HCT116 (cell line): ENCODE measurements at regions not wholly inside any gene's neighbourhood (a gene's known extent, or its start where the extent isn't known, plus 50 kb on each side); places are given as distances from the start of the nearest gene placed in this dataset.

Experiments
- CTCF ChIP-seq, 3 experiments: fragments of 200-600 bp in 1 of 3; sonication (generic) in 1 of 3; IDR thresholded peaks in 2 of 3; conservative IDR thresholded peaks in 1 of 3; 2 replicates each; pipeline ENCODE4 v1.5.1; 2012 to 2017; ENCODE audit warnings: low read depth in 2 of 3, low read length in 2 of 3, antibody characterized with exemption in 1 of 3, borderline replicate concordance in 1 of 3, control low read depth in 1 of 3, mild to moderate bottlenecking in 1 of 3, mixed read lengths in 1 of 3, mixed run types in 1 of 3, moderate library complexity in 1 of 3; ENCODE audit not compliant: insufficient read depth in 1 of 3
- EGR1 ChIP-seq: IDR thresholded peaks from 2 replicates; pipeline ENCODE4 v1.6.1; 2012; ENCODE audit warnings: low read depth
- POLR2A ChIP-seq: IDR thresholded peaks from 2 replicates; pipeline ENCODE4 v1.7.0; 2011; ENCODE audit warnings: borderline replicate concordance; ENCODE audit not compliant: insufficient read depth, insufficient read length; ENCODE audit errors: extremely low read depth
- POLR2AphosphoS5 ChIP-seq: IDR thresholded peaks from 2 replicates; pipeline ENCODE4 v1.6.1; 2011; ENCODE audit warnings: mild to moderate bottlenecking, low read depth, low read length, moderate library complexity
- YY1 ChIP-seq: IDR thresholded peaks from 2 replicates; pipeline ENCODE4 v1.6.1; 2011; ENCODE audit warnings: low read length, low read depth, moderate library complexity, mild to moderate bottlenecking; ENCODE audit not compliant: insufficient replicate concordance; ENCODE audit errors: extremely low read depth
- ZNF274 ChIP-seq: fragments of 200-500 bp; sonication (Bioruptor generic); IDR thresholded peaks from 2 replicates; pipeline ENCODE4 v1.6.1; 2014; ENCODE audit warnings: mild to moderate bottlenecking, low read depth, low read length, inconsistent platforms
- TF ChIP-seq, protein P1 (sequence below): IDR thresholded peaks from 2 replicates; pipeline ENCODE4 v1.6.1; 2012

DNA sequence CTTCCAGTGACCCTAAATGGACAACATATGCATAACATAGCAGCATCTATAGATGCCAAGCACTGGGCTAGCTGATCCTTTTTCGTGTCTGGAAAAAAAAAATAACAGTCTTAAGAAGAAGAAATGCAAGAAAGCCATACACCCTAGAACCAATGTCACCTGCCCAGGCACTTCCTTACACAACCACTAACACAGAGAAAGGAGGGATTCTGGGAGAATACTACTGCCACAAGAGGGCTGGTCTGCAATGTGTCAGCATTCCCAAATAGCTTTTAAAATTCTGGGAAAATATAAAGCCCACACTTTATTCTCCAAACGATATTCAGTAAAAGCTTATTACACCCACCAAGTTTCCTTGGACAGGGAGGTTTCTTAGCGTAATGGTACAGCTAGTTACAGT lies 271.2 kb downstream of the TBL1XR1 start:
- TF ChIP-seq POLR2A (no peak), CTCF (IDR thresholded peaks at IDR 0.05 in 2 of 3, conservative IDR thresholded peaks at IDR 0.05 in 1 of 3; ENCODE audit: borderline replicate concordance in 1 of 3, insufficient read depth in 1 of 3, low read depth in 2 of 3, low read length in 2 of 3) (no peak), EGR1 (no peak), POLR2AphosphoS5 (no peak), ZNF274 (no peak), YY1 (no peak)
- TF ChIP-seq, protein P1, sequence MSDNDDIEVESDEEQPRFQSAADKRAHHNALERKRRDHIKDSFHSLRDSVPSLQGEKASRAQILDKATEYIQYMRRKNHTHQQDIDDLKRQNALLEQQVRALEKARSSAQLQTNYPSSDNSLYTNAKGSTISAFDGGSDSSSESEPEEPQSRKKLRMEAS: no peak
